ENCODE measurements at regions not wholly inside any gene's neighbourhood (a gene's known extent, or its start where the extent isn't known, plus 50 kb on each side); places are given as distances from the start of the nearest gene placed in this dataset.

DNA sequence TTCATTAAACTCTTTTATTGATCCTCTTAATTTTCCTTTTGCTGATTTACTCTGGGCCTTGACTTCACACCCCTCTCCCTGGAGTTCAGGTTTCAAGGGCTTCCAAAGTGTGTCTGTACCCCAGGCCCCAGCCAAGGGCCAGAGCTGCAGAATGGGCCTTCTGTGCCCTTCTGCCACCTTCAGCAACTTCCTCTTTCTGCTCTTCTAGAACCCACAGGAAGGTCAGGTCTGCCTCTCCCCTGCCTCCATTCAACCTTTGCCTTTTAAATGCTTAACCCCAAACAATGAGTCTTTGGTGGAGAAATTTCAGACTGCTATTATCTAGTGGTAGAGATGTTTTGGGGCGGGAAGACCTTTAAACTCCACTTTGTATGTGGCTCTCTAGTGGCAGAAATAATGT is 63.1 kb downstream of the TSN start:
- Mint-ChIP-seq H3K27me3 (peaks cover 35% of the 10 kb centered on the region), H3K27ac (no peak overlapping the region), H3K9me3 (no peaks in the 10 kb centered on the region), H3K36me3 (no peaks in the 10 kb centered on the region), H3K4me3 (no peak overlapping the region), H3K4me1 (no peaks in the 10 kb centered on the region)
- DNase-seq, result no peak
- CTCF ChIA-PET, result no interaction called here

DNA sequence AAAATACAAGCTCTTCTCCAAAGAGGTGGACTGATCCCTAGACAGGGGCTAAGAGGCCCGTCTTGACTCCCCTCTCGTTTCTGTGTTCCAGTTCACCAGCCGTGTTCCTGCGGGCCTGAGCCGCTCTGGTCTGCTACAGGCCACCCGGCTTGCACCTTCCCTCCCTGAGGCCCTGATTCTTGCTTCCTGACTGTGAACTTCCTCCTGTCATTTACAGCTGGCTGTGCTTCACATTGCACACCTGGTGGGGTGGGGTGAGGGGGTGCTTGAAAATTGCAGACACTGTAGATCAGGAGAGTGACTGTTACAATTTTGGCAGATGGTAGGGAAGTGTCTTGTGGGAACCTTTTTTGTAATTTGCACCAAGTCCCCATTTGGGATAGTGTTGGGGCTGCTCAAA is 64.4 kb downstream of the TSN start:
- H3K9me3 Mint-ChIP-seq, result no peaks in the 10 kb centered on the region
- CTCF ChIA-PET, result no interaction called here
- H3K36me3 Mint-ChIP-seq, result no peaks in the 10 kb centered on the region
- H3K4me1 Mint-ChIP-seq, result no peaks in the 10 kb centered on the region
- peaks cover 36% of the 10 kb centered on the region for H3K27me3 Mint-ChIP-seq
- H3K27ac Mint-ChIP-seq, result no peak overlapping the region
- no peak for DNase-seq
- H3K4me3 Mint-ChIP-seq, result no peak overlapping the region

DNA sequence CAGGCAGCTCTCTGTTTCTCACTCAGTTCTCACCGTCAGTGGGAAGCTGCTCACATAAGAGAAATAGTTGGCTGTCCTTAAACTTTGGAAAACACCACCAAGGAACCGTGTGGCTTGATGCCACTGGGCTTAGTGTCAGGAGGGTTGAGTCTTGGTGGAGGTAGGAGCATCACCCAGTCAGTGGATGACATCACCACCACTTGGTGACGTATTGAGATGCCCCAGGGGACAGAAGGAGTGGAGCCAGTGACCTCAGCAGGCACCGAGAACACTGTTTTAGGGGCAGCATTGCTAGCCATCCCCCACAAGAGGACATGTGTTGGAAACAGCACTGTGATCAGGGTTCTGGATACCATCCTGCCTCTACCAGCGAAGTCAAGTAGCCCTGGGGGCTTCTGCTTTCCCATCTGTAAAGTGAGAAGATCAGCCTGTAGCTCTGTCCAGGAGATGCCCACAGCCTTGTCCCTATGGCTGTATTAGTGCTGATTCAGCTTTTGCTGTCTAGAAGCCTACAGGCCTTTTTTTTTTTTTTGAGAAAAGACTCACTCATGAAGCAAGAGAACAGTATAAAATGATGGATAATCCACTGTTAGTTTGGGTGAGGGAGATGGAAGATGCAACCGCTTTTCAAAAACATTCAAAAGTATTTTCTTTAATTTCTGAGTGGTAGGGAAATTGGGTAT is 66.2 kb downstream of the TSN start:
- CTCF ChIA-PET, result interaction anchor here (0.6 to 1.0 kb wide), 2 partner anchors 10 to 583 kb away, joined by 3 to 5 read pairs; no protein-coding TSS in a partner anchor
- Mint-ChIP-seq H3K4me3 (no peak overlapping the region), H3K9me3 (no peaks in the 10 kb centered on the region), H3K4me1 (no peaks in the 10 kb centered on the region), H3K27ac (no peak overlapping the region), H3K36me3 (no peaks in the 10 kb centered on the region), H3K27me3 (peaks cover 38% of the 10 kb centered on the region)
- no peak for DNase-seq

DNA sequence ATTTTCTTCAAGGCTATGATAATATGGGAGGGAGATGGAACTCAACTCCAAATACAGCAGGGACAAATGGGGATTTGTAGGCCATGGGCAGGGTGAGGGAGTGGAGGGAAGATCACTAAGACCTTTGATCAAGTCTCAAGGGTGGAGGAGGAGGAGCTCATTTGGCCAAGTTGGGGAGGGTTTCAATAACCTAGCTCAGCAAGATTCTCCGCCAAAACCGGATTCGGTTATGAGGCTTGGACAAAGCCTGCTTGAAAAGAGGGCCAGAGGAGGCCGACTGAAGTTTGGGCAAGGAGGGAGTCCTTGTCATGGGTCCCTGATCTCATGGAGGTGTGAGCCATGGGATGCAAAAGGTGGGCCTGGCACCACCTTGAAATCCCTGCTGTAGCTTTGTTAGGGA is 68.8 kb downstream of the TSN start:
- Mint-ChIP-seq H3K27me3 (peaks cover 30% of the 10 kb centered on the region), H3K27ac (no peak overlapping the region), H3K4me3 (no peak overlapping the region), H3K36me3 (no peaks in the 10 kb centered on the region), H3K4me1 (no peaks in the 10 kb centered on the region), H3K9me3 (no peaks in the 10 kb centered on the region)
- no peak for DNase-seq
- CTCF ChIA-PET, result no interaction called here

DNA sequence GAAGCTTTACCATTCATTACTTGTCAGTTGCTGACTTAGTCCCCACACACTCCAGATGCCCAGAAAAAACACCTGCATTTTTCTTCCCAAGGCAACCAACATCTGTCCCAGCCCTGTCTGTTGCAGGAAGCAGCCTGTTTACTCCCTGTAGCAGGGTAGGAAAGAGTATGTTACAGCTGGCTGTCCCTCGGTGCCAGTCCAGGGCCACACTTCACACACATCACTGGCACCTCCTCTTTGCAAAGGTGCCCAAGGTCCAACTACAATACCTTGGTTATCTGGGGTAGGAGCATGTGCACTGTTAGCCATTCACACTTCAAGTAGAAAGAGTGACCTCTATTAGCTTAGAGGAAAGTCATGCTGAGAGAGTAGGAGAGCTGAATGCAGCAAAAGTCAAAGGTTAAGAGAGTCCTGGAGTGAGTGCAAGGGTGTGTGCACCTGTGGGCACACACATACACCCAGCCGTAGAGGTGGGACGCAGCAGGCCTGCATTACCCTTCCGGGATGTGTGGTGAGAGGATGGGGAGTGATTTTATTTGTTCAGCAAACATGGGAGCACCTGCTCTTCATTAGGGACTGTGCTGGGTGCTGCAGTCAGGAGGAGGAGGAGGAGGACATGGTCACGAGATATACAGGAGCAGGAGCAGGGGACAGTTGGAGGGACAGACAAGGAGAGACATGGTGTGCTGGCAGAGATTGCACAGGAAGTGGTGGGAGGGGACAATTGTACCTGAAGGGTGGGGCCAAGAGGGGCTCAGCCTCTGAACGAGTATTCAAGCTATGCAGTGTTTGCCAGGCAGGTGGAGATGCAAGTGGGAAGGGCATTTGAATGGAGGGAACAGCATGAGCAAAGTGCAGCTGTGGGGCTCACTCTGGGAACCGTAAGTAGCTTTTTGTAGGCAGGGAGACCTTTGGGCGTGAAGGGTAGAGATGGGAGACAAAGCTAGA is 69.8 kb downstream of the TSN start:
- no peaks in the 10 kb centered on the region for H3K36me3 Mint-ChIP-seq
- no peaks in the 10 kb centered on the region for H3K4me1 Mint-ChIP-seq
- no peak overlapping the region for H3K4me3 Mint-ChIP-seq
- CTCF ChIA-PET, result interaction anchor here (0.7 kb wide), 1 partner anchor 345 kb away, joined by 4 read pairs; no protein-coding TSS in a partner anchor
- no peaks in the 10 kb centered on the region for H3K9me3 Mint-ChIP-seq
- no peak overlapping the region for H3K27ac Mint-ChIP-seq
- DNase-seq, result no peak
- H3K27me3 Mint-ChIP-seq, result peaks cover 30% of the 10 kb centered on the region

DNA sequence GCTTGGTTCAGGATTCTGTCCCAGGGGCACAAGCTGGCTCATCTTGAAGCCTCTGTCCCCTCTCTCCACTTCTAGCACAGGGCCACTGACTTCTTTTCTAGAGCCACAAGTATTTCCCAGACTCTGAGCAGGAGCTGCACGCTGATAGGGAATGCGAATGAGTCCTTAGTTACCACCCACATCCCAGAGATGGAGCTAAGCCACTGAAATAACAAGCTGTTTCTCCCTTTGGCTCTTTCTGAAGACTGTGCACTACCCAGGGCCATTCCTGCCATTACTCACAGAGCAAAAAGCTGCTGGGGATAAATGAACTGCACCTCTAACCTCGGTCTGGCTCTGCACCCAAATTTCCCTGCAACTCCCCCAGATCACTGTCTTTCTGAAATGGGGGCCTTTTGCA is 70.6 kb downstream of the TSN start:
- Mint-ChIP-seq H3K4me3 (no peak overlapping the region), H3K27me3 (peaks cover 24% of the 10 kb centered on the region), H3K9me3 (no peaks in the 10 kb centered on the region), H3K36me3 (no peaks in the 10 kb centered on the region), H3K27ac (no peak overlapping the region), H3K4me1 (no peaks in the 10 kb centered on the region)
- DNase-seq, result no peak
- CTCF ChIA-PET, result no interaction called here

DNA sequence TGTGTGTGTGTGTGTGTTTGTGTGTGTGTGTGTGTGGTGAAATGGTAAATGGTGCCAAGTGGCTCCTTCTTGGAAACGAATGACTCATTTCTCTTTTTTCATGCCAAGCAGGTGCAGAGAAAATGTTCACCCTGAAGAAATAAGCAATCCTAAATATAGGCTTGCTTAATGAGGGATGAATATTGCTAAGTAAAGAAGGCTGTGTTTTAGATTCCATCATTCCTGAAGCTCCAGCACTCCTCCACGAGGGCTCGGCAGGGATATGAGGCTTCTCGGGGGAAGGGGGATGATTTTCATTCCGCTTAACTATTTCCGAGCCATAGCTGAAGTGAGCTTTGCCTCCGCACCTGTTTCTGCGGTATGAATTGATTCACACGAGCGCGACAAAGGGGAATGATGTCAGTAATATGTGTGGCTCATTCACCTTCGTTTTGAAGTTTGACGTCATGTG is 72.9 kb downstream of the TSN start:
- Mint-ChIP-seq H3K9me3 (no peaks in the 10 kb centered on the region), H3K4me1 (no peaks in the 10 kb centered on the region), H3K4me3 (no peak overlapping the region), H3K27ac (no peak overlapping the region), H3K27me3 (peaks cover 27% of the 10 kb centered on the region), H3K36me3 (no peaks in the 10 kb centered on the region)
- CTCF ChIA-PET, result no interaction called here
- no peak for DNase-seq

DNA sequence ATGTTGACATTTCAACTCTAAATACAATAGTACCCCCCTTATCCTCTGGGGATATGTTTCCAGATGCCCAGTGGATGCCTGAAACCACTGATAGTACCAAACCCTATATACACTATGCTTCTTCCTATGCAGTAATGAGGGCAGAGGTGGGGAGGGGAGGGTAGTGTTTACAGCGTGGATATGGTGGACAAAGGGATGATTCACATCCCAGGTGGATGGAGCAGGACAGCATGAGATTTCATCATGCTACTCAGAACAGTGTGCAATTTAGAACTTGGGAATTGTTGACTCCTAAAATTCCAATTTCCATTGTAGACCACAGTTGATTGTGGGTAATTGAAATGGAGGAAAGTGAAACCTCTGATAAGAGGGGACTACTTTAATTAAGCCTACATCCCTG is 75.4 kb downstream of the TSN start:
- Mint-ChIP-seq H3K4me1 (no peaks in the 10 kb centered on the region), H3K27ac (no peak overlapping the region), H3K36me3 (no peaks in the 10 kb centered on the region), H3K27me3 (peaks cover 20% of the 10 kb centered on the region), H3K4me3 (no peak overlapping the region), H3K9me3 (no peaks in the 10 kb centered on the region)
- CTCF ChIA-PET, result no interaction called here
- DNase-seq, result no peak

DNA sequence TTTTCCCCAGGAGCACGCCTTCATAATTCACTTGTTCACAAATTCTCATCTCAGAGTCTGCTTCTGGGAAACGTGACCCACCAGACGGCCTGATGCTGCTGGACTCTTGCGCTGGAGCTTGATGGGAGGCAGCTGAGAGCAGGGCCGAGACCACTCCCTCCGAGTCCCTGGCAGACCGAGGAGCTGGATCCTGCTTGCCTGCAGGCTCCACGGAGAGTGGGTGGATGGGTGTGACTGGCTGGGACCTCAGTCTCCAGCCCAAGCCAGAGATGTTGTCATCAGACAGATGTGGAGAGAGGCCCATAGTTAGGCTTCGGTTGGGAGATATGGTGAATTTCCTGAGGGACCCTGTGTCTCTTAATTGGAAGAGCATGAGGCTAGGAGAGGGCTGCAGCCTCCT is 76.4 kb downstream of the TSN start:
- CTCF ChIA-PET, result no interaction called here
- Mint-ChIP-seq H3K4me1 (no peaks in the 10 kb centered on the region), H3K4me3 (no peak overlapping the region), H3K36me3 (no peaks in the 10 kb centered on the region), H3K27me3 (peaks cover 25% of the 10 kb centered on the region), H3K9me3 (no peaks in the 10 kb centered on the region), H3K27ac (no peak overlapping the region)
- no peak for DNase-seq

DNA sequence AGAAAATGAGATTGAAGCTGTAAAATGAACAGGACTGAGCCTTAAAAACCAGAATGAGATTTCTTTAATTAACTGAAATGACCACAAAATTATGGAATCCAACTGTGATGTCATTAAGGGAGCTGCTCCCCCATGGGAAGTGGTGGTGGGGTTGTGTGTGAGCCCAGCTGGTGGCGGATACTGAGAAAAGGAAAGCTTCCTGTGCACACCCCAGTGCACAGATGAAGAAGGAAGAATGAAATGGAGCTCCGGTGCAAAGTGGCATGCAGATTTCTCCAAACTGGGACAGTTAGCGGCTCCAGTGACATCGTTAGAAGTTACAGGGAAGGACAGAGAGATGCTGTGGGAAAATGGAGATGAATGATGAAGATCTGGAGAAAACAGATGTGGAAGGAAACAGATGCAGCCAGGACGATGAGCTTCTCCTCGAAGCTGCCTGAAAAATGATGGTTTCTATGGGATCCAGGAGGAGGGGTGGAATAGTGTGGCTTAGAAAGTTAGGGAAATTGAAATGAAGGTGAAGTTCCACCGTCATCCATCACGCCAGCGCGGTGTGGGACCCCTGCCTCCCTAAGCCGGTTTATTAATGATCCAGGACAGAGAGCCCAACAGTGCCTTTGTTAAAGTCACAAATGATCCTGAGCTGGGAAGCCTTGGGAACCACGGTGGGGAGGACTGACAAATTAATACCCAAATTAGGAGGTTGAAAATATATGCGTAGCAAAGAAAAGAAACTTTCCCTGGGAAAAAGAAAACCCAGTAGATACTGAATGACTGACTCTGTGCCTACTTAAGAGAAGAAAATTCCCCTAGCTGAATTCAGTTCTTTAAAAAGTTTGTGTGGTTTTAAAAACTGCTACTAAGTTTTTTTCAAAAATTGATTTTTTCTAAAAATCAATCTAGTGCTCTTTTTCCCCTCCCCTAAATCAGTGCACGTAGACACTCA is 77.2 kb downstream of the TSN start:
- no peak overlapping the region for H3K4me3 Mint-ChIP-seq
- H3K36me3 Mint-ChIP-seq, result no peaks in the 10 kb centered on the region
- CTCF ChIA-PET, result no interaction called here
- DNase-seq, result no peak
- no peak overlapping the region for H3K27ac Mint-ChIP-seq
- H3K9me3 Mint-ChIP-seq, result no peaks in the 10 kb centered on the region
- no peaks in the 10 kb centered on the region for H3K4me1 Mint-ChIP-seq
- peaks cover 27% of the 10 kb centered on the region for H3K27me3 Mint-ChIP-seq

DNA sequence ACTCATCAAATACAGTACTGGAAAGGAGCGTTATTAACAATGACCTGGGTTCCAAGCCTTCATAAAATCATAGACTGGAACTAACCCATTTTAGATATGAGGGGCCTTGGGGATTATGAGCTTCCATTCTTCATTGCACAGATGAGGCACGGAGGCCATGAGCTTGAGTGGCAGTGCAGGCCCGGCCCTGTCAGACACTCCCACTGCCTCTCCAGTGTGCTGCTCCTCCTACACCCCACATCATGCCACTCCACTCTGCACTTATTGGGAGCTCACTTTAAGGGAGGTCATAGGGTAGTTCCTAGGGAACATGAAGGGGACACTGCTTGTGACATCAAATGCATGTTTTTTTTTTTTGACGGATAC is 77.9 kb downstream of the TSN start:
- CTCF ChIA-PET, result no interaction called here
- Mint-ChIP-seq H3K4me1 (no peaks in the 10 kb centered on the region), H3K36me3 (no peaks in the 10 kb centered on the region), H3K27ac (no peak overlapping the region), H3K27me3 (peaks cover 27% of the 10 kb centered on the region), H3K9me3 (no peaks in the 10 kb centered on the region), H3K4me3 (no peak overlapping the region)
- DNase-seq, result no peak

DNA sequence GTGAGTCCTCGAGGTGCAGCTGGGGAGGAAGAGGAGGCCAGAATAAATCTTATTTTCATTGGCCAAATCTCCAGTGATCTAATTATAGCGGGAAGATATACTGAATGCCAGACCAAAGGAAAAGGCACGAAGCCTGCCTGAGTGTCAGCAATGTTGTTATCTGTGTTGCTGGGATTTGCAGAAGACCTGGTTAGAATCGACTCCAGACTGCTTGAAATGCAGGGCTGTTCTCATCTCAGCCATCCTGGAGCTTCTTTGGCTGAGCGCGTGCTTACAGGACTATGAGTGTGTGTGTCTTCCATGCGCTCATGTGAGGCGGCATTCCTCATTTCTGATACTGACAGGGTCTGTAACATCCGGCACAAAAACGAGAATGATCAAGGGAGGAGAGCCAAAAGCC is 81.2 kb downstream of the TSN start:
- no peaks in the 10 kb centered on the region for H3K36me3 Mint-ChIP-seq
- no peak for DNase-seq
- no peaks in the 10 kb centered on the region for H3K4me1 Mint-ChIP-seq
- no peaks in the 10 kb centered on the region for H3K9me3 Mint-ChIP-seq
- H3K27me3 Mint-ChIP-seq, result peaks cover 20% of the 10 kb centered on the region
- CTCF ChIA-PET, result no interaction called here
- no peak overlapping the region for H3K4me3 Mint-ChIP-seq
- no peak overlapping the region for H3K27ac Mint-ChIP-seq

DNA sequence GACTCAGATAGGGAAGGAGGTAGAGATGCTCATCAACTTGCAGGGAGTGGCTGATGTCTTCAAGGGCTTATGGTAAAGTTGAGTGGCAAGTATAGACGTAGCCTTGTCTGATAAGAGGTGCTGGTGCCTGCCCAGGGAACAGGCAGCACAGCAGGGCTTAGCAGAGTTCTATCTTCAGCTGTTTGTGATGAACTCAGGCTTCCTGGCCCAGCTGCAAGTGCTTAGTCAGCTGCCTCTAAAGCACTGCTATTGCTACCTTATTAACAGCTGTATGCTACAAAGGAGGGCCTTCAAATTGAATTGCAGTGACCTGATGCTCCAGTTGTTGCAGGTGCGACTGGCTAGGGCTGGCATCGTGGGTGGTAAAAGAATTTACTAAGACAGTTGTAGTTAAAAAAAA is 82.1 kb downstream of the TSN start:
- CTCF ChIA-PET, result no interaction called here
- H3K27ac Mint-ChIP-seq, result no peak overlapping the region
- DNase-seq, result no peak
- H3K4me1 Mint-ChIP-seq, result no peaks in the 10 kb centered on the region
- no peaks in the 10 kb centered on the region for H3K36me3 Mint-ChIP-seq
- H3K9me3 Mint-ChIP-seq, result no peaks in the 10 kb centered on the region
- peaks cover 12% of the 10 kb centered on the region for H3K27me3 Mint-ChIP-seq
- H3K4me3 Mint-ChIP-seq, result no peak overlapping the region

DNA sequence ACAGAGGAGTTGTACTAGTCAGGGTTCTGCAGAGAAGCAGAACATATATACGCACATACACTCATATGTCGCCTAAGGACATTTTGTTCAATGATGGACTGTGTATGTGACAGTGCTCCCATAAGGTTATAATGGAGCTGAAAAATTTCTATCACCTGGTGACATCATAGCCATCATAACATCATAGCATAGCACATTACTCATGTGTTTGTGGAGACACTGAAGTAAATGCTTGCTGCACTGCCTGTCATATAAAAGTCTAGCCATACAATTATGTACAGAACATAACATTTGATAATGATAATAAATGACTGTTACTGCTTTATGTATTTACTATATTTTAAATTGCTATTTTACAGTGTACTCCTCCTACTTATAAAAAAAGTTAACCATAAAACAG is 83.1 kb downstream of the TSN start:
- H3K27me3 Mint-ChIP-seq, result peaks cover 10% of the 10 kb centered on the region
- no peaks in the 10 kb centered on the region for H3K36me3 Mint-ChIP-seq
- no peak overlapping the region for H3K4me3 Mint-ChIP-seq
- CTCF ChIA-PET, result no interaction called here
- no peak for DNase-seq
- H3K9me3 Mint-ChIP-seq, result no peaks in the 10 kb centered on the region
- no peaks in the 10 kb centered on the region for H3K4me1 Mint-ChIP-seq
- no peak overlapping the region for H3K27ac Mint-ChIP-seq

Measured in activated naive CD4-positive, alpha-beta T cell treated with anti-CD3 and anti-CD28 coated beads, Interleukin-2, amount 10 ng/mL, durations not matched to agents 7 days and 5 days (primary cell).